HepG2 (cell line): ENCODE measurements at regions not wholly inside any gene's neighbourhood (a gene's known extent, or its start where the extent isn't known, plus 50 kb on each side); places are given as distances from the start of the nearest gene placed in this dataset.

Source experiments
- ATAC-seq: fragments of 200-7000 bp; cut with Tn5 transposase; 3 replicates; pipeline ENCODE4 v1.9.1; 2020; ENCODE audit warnings: mild to moderate bottlenecking, moderate library complexity
- BruUV-seq: library from RNA; stranded (reverse); fragments of 400-500 nt; replicated peaks from 2 replicates; lab custom pipeline; 2021; lab: Mats Ljungman, UMichigan
- CTCF ChIA-PET: fragments of 300-600 bp; formaldehyde crosslinking; extraction: SDS; loops from one replicate; lab custom pipeline; 2021; ENCODE audit warnings: low total read pairs, inconsistent platforms, low intra/inter-chr PET ratio; lab: Yijun Ruan, JAX
- POLR2A ChIA-PET: fragments of 350-600 bp; sonication (Branson Sonifier 250); formaldehyde crosslinking; loops from one replicate; lab custom pipeline; 2020; ENCODE audit warnings: antibody characterized with exemption, inconsistent platforms; lab: Yijun Ruan, JAX
- DNase-seq: peaks from one replicate; pipeline ENCODE4 v3.0.0-alpha.2; 2015; ENCODE audit warnings: low spot score
- FAIRE-seq: peaks from 3 replicates; lab custom pipeline; 2011; peaks lifted over from hg19 to GRCh38; lab: Jason Lieb, UNC
- H2AFZ ChIP-seq: one replicate; pipeline ENCODE4 v1.6.1; 2011; ENCODE audit warnings: low read length, inconsistent platforms
- H3K27ac ChIP-seq: fragments of 300-600 bp; 3 replicates; pipeline ENCODE4 v1.8.0; 2011; ENCODE audit warnings: mixed run types, mild to moderate bottlenecking, mixed read lengths, low read length, inconsistent platforms; ENCODE audit not compliant: insufficient read depth; ENCODE audit errors: extremely low read length
- H3K27me3 ChIP-seq, 2 experiments: fragments of 200-600 bp in 1 of 2; 2 replicates in 1 of 2; 3 replicates in 1 of 2; pipeline versions ENCODE4 v1.6.0 to v1.8.0; 2011; ENCODE audit warnings: low read length in 2 of 2, mild to moderate bottlenecking in 2 of 2, moderate library complexity in 2 of 2, inconsistent platforms in 1 of 2; ENCODE audit not compliant: insufficient read depth in 2 of 2, control insufficient read depth in 1 of 2
- H3K36me3 ChIP-seq, 2 experiments: fragments of 200-600 bp in 1 of 2; replicated peaks in 1 of 2; 2 replicates in 1 of 2; 3 replicates in 1 of 2; pipeline versions ENCODE4 v1.5.1 to v1.8.0; 2011; ENCODE audit warnings: low read length in 2 of 2, inconsistent platforms in 1 of 2; ENCODE audit not compliant: insufficient read depth in 2 of 2, control insufficient read depth in 1 of 2
- H3K4me1 ChIP-seq: 2 replicates; pipeline ENCODE4 v1.5.1; 2012; ENCODE audit warnings: low read length, inconsistent platforms; ENCODE audit not compliant: insufficient read depth
- H3K4me2 ChIP-seq: 2 replicates; pipeline ENCODE4 v1.6.0; 2011; ENCODE audit warnings: low read depth, low read length, inconsistent platforms
- H3K4me3 ChIP-seq, 3 experiments: fragments of 200-600 bp in 1 of 3; sonication (generic), shearing (Covaris generic) in 1 of 3; replicated peaks in 1 of 3; 2 replicates each; pipeline ENCODE4 v1.5.1; 2011 to 2016; ENCODE audit warnings: low read length in 3 of 3, inconsistent platforms in 2 of 3, low read depth in 2 of 3, mild to moderate bottlenecking in 2 of 3, control low read depth in 1 of 3, mixed read lengths in 1 of 3; ENCODE audit not compliant: insufficient read depth in 1 of 3
- H3K79me2 ChIP-seq: one replicate; pipeline ENCODE4 v1.6.1; 2011; ENCODE audit warnings: low read length, inconsistent platforms; ENCODE audit not compliant: insufficient read depth
- H3K9ac ChIP-seq: 2 replicates; pipeline ENCODE4 v1.6.0; 2011; ENCODE audit warnings: mild to moderate bottlenecking, low read depth, low read length, inconsistent platforms; ENCODE audit not compliant: insufficient read depth
- H3K9me3 ChIP-seq: 2 replicates; pipeline ENCODE4 v1.5.1; 2012; ENCODE audit warnings: mild to moderate bottlenecking, low read length
- H4K20me1 ChIP-seq: 2 replicates; pipeline ENCODE4 v1.6.0; 2011; ENCODE audit warnings: inconsistent platforms, mild to moderate bottlenecking, low read length, moderate library complexity; ENCODE audit not compliant: insufficient read depth
- ERF ChIP-seq: IDR thresholded peaks from 2 replicates; pipeline ENCODE4 v1.6.1; 2018; ENCODE audit warnings: missing biosample characterization, missing genetic modification reagents
- HNRNPH1 ChIP-seq: fragments of 200-400 bp; formaldehyde crosslinking; optimal IDR thresholded peaks from 2 replicates; pipeline ENCODE3; 2017; ENCODE audit warnings: mild to moderate bottlenecking, low read depth, low read length
- SMARCC2 ChIP-seq: fragments of 450-650 bp; IDR thresholded peaks from 2 replicates; pipeline ENCODE4 v1.6.1; 2017; ENCODE audit warnings: antibody characterized with exemption, mild to moderate bottlenecking
- ZNF333 ChIP-seq: sonication (generic); formaldehyde crosslinking; IDR thresholded peaks from 2 replicates; pipeline ENCODE4 v1.4.0; 2020; ENCODE audit warnings: mild to moderate bottlenecking, missing genetic modification reagents, borderline replicate concordance
- ZNF607 ChIP-seq: sonication (generic); formaldehyde crosslinking; IDR thresholded peaks from 2 replicates; pipeline ENCODE4 v1.5.1; 2020; ENCODE audit warnings: missing genetic modification reagents, mild to moderate bottlenecking, borderline replicate concordance
- ZNF678 ChIP-seq: sonication (generic); formaldehyde crosslinking; IDR thresholded peaks from 2 replicates; pipeline ENCODE4 v1.4.0; 2020; ENCODE audit warnings: mild to moderate bottlenecking, missing genetic modification reagents
- WGBS: methylation state at CpG from one replicate; pipeline ENCODE4 v1.1.6; 2017; ENCODE audit warnings: low lambda C conversion rate; 5-methylcytosine and 5-hydroxymethylcytosine counted together
- in situ Hi-C: cut with HindIII; loops from 2 replicates; pipeline ENCODE4 v1.10.0; 2017; ENCODE audit warnings: low pct_unique_long_range_greater_than_20kb; ENCODE audit not compliant: extremely low pct_ligation_motif_present
- intact Hi-C: fragments of 100-400 bp; cut with micrococcal nuclease; formaldehyde crosslinking; loops from one replicate; pipeline ENCODE4 v1.10.0; 2022; ENCODE audit not compliant: unreplicated experiment
- TF ChIP-seq, protein P1 (sequence below): sonication (generic); formaldehyde crosslinking; IDR thresholded peaks from 2 replicates; pipeline ENCODE4 v1.8.1; 2023; ENCODE audit warnings: mild to moderate bottlenecking, missing genetic modification reagents

DNA sequence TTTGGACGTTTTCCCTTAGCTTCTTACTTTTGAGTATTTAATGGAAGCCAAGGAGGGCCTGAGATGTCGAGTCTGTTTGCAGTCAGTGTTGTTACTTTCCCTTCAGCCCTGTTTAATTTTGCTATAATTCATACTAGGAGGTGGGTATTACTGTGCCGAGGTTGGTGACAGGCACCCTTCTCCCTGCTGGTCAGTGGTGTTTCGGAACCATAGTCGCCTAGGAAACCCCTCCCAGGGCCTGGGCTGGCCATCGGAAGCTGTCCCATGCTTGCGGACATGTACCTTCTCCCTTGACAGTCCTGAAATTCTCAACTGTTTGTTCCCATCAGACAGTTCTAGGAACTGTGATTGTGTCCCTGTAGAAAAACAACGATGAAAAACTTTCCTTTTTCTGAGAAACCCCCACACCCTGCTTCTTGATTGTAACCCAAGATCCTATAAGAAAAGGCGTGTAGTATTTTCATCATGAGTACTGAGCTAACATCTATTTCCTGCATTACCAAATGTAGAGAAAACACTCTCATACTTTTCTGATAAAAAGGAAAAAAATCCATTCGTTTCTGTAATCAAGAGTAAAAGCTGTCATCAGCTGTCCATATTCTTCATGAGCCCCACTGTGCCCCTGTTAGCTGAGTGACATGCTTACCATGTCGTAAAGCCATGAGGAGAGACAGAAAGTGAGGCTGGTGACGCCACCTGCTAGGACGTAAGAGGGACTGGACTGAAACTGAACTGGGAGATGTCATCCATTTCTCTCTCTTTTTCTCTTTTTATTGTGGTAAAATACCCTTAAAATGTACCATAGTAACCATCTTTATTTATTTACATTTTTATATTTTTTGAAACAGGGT is 424.7 kb upstream of the AMELY start:
- Histone ChIP-seq H3K9me3 (no peaks in the 10 kb centered on the region), H3K4me1 (no peaks in the 10 kb centered on the region), H3K27ac (no peak overlapping the region), H4K20me1 (no peaks in the 10 kb centered on the region), H3K27me3 (no peaks in the 10 kb centered on the region), H3K36me3 (peaks cover 0 to 6% of the 10 kb centered on the region in 2 experiments; a peak in 1 of 5 replicates), H3K9ac (no peak overlapping the region), H3K4me3 (no peak overlapping the region), H3K4me2 (no peak overlapping the region), H2AFZ (no peak overlapping the region), H3K79me2 (no peaks in the 10 kb centered on the region)
- WGBS: 97% methylated on average over 11 of the region's 13 CpGs
- CTCF ChIA-PET: no interaction called here
- TF ChIP-seq SMARCC2 (no peak), HNRNPH1 (no peak), ZNF678 (CRISPR knock-in tag) (no peak), ZNF607 (no peak), ZNF333 (CRISPR knock-in tag) (no peak), ERF (no peak)
- TF ChIP-seq, protein P1, sequence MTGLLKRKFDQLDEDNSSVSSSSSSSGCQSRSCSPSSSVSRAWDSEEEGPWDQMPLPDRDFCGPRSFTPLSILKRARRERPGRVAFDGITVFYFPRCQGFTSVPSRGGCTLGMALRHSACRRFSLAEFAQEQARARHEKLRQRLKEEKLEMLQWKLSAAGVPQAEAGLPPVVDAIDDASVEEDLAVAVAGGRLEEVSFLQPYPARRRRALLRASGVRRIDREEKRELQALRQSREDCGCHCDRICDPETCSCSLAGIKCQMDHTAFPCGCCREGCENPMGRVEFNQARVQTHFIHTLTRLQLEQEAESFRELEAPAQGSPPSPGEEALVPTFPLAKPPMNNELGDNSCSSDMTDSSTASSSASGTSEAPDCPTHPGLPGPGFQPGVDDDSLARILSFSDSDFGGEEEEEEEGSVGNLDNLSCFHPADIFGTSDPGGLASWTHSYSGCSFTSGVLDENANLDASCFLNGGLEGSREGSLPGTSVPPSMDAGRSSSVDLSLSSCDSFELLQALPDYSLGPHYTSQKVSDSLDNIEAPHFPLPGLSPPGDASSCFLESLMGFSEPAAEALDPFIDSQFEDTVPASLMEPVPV (CRISPR knock-in tag): no peak
- FAIRE-seq (no peak), ATAC-seq (no peak), DNase-seq (no peak)
- no TSS peak for BruUV-seq
- in situ Hi-C loops: no loop called here
- intact Hi-C loops: no loop called here
- POLR2A ChIA-PET: no interaction called here
